Fibroblast of the aortic adventitia (primary cell): ENCODE measurements at regions not wholly inside any gene's neighbourhood (a gene's known extent, or its start where the extent isn't known, plus 50 kb on each side); places are given as distances from the start of the nearest gene placed in this dataset.
"Not testable (repeated sequence)": the region's sequence is repeated elsewhere in the genome, so short reads cannot be mapped to it uniquely, and the experiment has no call there.

Source experiments
- DNase-seq: peaks from one replicate; pipeline ENCODE4 v3.0.0-alpha.2; 2010; ENCODE audit warnings: low read depth
- H3K4me3 ChIP-seq: 2 replicates; pipeline ENCODE4 v1.5.1; 2011; ENCODE audit warnings: low read depth, mild to moderate bottlenecking, control low read depth, low read length, moderate library complexity
- TF ChIP-seq, protein P1 (sequence below): IDR thresholded peaks from 2 replicates; pipeline ENCODE4 v1.5.1; 2011; ENCODE audit warnings: mild to moderate bottlenecking, low read length, control low read depth, inconsistent platforms; ENCODE audit not compliant: insufficient read depth

DNA sequence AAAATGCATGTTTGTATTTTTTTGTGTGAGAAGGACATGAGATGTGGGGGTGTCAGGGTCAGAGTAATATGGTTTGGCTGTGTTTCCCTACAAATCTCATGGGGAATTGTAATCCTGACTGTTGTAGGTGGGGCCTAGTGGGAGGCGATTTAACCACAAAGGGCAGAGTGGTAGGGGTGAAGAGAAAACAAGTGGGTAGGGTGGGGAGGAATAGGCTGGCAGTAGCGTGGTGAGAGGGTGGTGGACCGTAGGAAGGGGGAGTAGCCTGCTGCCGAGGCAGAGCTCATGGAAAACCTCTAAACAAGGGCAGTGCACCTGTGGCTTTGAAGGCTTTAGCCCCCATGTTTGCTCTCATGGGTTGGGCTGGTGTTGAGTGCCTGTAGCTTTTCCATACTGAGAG lies 152.8 kb upstream of the ZNF519 start:
- DNase-seq = no peak
- H3K4me3 ChIP-seq = no peak overlapping the region
- TF ChIP-seq, protein P1, sequence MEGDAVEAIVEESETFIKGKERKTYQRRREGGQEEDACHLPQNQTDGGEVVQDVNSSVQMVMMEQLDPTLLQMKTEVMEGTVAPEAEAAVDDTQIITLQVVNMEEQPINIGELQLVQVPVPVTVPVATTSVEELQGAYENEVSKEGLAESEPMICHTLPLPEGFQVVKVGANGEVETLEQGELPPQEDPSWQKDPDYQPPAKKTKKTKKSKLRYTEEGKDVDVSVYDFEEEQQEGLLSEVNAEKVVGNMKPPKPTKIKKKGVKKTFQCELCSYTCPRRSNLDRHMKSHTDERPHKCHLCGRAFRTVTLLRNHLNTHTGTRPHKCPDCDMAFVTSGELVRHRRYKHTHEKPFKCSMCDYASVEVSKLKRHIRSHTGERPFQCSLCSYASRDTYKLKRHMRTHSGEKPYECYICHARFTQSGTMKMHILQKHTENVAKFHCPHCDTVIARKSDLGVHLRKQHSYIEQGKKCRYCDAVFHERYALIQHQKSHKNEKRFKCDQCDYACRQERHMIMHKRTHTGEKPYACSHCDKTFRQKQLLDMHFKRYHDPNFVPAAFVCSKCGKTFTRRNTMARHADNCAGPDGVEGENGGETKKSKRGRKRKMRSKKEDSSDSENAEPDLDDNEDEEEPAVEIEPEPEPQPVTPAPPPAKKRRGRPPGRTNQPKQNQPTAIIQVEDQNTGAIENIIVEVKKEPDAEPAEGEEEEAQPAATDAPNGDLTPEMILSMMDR = no peak

DNA sequence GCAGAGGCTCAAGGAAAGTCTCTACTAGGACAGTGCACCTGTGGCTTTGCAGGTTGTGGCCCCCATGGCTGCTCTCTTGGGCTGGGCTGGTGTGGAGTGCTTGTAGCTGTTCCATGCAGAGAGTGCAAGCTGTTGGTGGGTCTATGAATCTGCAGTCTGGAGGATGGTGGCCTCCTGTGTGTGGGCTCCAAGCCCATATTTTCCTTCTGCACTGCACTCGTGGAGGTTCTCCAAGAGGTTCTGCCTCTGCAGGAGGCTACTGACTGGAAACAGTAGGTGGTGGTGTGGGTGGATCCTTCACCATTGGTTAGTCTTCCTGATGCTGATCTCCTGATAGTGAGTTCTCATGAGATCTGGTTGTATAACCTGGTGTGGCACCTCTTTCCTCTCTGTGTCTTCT lies 143.2 kb upstream of the ZNF519 start:
- H3K4me3 ChIP-seq, DNase-seq: not testable (repeated sequence)

DNA sequence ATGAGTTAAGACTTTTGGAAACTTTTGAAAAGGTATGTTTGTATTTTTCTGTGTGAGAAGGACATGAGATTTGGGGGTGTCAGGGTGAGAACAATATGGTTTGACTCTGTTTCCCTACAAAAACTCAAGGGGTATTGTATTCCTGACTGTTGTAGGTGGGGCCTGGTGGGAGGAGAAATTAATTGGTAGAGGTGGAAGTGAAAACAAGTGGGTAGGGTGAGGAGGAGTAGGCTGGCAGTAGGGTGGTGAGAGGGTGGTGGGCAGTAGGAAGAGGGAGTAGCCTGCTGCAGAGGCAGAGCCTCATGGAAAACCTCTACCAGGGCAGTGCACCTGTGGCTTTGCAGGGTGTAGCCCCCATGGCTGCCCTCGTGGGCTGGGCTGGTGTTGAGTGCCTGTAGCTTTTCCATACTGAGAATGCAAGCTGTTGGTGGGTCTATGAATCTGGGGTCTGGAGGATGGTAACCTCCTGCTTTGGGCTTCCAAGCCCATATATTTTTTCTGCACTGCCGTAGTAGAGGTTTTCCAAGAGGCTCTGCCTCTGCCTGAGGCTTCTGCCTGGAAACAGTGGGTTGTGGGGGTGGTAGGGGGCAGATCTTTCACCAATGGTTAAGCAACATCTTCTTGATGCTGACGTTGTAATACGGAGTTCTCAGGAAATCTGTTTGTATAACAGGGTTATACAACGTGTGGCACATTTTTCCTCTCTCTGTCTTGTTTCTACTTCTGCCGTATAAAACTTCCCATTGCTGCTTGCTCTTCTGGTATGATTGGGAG lies 133.6 kb upstream of the ZNF519 start:
- not testable (repeated sequence) for H3K4me3 ChIP-seq, DNase-seq

DNA sequence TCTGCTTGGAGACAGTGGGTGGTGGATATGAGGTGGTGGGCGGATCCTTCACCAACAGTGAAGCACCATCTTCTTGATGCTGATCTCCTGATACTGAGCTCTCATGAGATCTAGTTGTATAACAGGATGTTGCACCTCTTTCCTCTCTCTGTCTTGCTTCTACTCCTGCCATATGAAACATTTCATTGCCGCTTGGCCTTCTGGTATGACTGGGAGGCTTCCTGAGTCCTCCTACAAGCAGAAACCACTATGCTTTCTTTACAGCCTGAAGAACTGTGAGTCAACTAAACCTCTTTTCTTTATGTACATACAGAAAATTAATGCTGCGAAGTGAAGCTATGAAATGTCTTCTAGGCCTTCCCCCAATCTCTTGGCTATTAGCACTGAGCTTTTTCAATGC lies 130.6 kb upstream of the ZNF519 start:
- not testable (repeated sequence) for H3K4me3 ChIP-seq, DNase-seq

DNA sequence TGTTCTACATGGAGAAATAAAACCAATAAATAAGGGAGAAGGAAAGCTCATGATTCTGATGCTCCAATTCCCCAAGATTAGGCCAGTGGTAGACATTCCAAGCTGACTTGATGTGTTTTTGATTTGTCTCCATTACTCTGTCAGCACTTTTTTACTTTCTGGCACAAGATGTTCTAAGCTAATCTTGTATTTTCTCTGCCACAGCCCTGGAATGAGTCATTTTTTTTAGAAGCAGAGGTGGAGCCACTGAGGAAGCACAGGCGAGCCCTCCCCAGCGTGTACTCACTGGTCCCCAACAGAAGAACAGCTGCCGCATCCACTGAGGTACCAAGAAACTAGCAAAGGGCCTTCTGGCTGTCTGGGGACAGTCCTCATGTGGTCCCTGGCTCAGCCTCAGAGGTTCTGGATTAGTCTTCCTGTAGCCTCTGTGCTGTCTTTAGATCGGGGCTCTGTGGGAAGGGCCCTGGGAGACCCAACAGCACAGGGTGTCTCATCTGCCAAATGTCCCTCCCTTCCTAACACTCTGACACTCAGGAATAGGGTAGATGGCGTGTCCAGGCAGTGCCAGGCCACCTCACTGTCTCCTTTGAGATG lies 117.9 kb upstream of the ZNF519 start:
- H3K4me3 ChIP-seq = not testable (repeated sequence)
- DNase-seq = peak; percentile 40

DNA sequence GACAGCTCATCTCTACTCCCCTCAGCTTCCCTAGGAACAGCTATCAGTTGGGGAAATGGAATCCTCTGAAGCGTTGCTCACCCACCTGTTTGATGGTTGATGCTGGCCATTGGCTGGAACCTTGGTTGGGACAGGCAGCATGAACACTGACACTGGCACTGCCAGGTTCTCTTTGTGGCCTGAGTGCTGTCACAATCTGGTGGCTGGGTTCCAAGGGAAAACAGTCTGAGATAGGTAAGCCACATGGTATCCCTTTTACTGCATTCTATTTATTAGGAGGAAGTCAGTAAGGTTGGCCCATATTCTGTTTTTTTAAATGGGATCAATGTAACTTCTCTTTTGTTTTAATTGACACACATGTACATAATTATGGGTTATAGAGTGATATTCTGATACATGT lies 107.0 kb upstream of the ZNF519 start:
- not testable (repeated sequence) for H3K4me3 ChIP-seq, DNase-seq

DNA sequence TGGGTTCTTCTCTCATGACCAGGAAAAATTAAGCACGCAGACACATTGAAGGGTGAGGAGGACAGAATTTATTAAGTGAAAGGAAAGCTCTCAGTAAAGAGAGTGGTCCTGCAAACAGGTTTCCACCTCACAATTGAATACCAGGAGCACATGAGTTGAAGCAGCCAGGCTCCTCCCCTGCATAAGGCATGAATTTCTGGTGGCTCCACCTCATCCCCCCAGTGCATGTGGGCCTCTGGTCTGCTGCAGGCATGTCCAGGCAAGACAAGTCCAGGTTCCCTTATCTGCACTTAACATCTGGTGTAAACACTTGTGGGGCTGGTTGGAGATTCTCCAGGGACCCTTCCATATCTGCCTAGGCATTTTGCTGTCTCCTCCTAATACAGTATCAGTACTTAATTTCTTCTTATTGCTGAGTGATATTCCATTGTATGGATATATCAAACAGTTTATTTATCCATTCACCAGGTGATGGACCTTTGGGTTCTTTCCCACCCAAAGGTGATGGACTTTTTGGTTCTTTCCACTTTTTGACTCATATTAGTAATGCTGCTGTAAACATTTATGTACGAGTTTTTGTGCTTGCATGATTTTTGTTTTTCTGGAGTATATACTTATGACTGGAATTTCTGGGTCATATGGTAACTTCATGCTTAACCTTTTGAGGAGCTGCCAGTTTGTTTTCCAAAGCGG lies 104.3 kb upstream of the ZNF519 start:
- not testable (repeated sequence) for H3K4me3 ChIP-seq
- peak; percentile 22 for DNase-seq

DNA sequence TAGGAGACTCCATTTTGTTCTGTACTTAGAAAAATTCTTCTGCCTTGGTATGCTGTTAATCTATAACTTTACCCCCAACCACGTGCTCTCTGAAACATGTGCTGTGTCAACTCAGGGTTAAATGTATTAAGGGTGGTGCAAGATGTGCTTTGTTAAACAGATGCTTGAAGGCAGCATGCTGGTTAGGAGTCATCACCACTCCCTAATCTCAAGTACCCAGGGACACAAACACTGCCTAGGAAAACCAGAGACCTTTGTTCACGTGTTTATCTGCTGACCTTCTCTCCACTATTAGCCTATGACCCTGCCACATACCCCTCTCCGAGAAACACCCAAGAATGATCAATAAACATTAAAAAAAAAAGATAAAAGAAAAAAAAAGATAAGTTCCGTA lies 93.0 kb upstream of the ZNF519 start:
- H3K4me3 ChIP-seq, DNase-seq: not testable (repeated sequence)

DNA sequence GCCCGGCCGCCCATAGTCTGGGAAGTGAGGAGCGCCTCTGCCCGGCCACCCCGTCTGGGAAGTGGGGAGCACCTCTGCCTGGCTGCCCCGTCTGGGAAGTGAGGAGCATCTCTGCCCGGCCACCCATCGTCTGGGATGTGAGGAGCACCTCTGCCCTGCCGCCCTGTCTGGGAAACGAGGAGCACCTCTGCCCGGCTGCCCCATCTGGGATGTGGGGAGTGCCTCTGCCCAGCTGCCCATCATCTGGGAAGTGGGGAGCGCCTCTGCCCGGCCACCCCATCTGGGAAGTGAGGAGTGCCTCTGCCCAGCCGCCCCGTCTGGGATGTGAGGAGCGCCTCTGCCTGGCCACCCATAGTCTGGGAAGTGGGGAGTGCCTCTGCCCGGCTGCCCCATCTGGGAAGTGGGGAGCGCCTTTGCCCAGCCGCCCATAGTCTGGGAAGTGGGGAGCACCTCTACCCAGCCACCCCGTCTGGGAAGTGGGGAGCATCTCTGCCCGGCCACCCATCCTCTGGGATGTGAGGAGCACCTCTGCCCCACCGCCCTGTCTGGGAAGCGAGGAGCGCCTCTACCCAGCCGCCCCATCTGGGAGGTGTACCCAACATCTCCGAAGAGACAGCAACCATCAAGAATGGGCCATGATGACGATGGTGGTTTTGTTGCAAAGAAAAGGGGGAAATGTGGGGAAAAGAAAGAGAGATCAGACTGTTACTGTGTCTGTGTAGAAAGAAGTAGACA lies 92.5 kb upstream of the ZNF519 start:
- DNase-seq, H3K4me3 ChIP-seq: not testable (repeated sequence)

DNA sequence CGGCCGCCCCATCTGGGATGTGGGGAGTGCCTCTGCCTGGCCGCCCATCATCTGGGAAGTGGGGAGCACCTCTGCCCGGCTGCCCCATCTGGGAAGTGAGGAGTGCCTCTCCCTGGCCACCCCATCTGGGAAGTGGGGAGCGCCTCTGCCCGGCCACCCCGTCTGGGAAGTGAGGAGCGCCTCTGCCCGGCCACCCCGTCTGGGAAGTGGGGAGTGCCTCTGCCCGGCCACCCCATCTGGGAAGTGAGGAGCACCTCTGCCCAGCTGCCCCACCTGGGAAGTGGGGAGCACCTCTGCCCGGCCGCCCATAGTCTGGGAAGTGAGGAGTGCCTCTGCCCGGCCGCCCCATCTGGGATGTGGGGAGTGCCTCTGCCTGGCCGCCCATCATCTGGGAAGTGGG lies 91.7 kb upstream of the ZNF519 start:
- H3K4me3 ChIP-seq, DNase-seq: not testable (repeated sequence)

DNA sequence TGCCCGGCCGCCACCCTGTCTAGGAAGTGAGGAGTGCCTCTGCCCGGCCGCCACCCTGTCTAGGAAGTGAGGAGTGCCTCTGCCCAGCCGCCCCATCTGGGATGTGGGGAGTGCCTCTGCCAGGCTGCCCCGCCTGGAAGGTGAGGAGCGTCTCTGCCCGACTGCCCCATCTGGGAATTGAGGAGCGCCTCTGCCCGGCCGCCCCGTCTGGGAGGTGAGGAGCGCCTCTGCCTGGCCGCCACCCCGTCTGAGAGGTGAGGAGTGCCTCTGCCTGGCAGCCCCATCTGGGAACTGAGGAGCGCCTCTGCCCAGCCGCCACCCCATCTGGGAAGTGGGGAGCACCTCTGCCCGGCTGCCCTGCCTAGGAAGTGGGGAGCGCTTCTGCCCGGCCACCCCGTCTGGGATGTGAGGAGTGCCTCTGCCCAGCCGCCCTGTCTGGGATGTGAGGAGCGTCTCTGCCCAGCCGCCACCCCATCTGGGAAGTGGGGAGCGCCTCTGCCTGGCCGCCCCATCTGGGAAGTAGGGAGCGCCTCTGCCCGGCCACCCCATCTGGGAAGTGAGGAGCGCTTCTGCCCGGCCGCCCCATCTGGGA lies 91.1 kb upstream of the ZNF519 start:
- not testable (repeated sequence) for DNase-seq, H3K4me3 ChIP-seq

DNA sequence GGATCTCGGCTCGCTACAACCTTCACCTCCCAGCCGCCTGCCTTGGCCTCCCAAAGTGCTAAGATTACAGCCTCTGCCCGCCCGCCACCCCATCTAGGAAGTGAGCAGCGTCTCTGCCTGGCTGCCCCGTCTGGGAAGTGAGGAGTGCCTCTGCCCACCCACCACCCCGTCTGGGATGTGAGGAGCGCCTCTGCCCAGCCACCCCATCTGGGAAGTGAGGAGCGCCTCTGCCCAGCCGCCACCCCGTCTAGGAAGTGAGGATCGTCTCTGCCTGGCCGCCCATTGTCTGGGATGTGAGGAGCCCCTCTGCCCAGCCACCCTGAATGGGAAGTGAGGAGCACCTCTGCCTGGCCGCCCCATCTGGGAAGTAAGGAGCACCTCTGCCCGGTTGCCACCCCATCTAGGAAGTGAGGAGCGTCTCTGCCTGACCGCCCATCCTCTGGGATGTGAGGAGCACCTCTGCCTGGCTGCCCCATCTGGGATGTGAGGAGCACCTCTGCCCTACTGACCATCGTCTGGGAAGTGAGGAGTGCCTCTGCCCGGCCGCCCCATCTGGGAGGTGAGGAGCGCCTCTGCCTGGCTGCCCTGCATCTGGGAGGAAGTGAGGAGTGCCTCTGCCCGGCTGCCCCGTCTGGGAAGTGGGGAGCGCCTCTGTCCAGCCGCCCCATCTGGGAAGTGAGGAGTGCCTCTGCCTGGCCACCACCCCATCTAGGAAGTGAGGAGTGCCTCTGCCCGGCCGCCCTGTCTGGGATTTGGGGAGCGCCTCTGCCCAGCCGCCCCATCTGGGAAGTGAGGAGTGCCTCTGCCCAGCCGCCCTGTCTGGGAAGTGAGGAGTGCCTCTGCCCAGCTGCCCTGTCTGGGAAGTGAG lies 90.4 kb upstream of the ZNF519 start:
- not testable (repeated sequence) for H3K4me3 ChIP-seq, DNase-seq
